H9 (cell line): ENCODE measurements at regions not wholly inside any gene's neighbourhood (a gene's known extent, or its start where the extent isn't known, plus 50 kb on each side); places are given as distances from the start of the nearest gene placed in this dataset.

Experiments
- DNase-seq: peaks from one replicate; pipeline ENCODE4 v3.0.0-alpha.2; 2017
- H2AFZ ChIP-seq: one replicate; pipeline ENCODE4 v1.6.1; 2013; ENCODE audit warnings: mild to moderate bottlenecking, low read length, control low read depth, moderate library complexity
- H2AK5ac ChIP-seq: 2 replicates; pipeline ENCODE4 v1.6.1; 2013; ENCODE audit warnings: low read length, control low read depth, mixed read lengths; ENCODE audit not compliant: insufficient read length
- H2BK120ac ChIP-seq: one replicate; pipeline ENCODE4 v1.6.1; 2013; ENCODE audit warnings: low read depth, mild to moderate bottlenecking, low read length, control low read depth, inconsistent platforms; ENCODE audit not compliant: poor library complexity, severe bottlenecking
- H2BK12ac ChIP-seq: 2 replicates; pipeline ENCODE4 v1.6.1; 2013; ENCODE audit warnings: low read length, control low read depth, mixed read lengths, low read depth; ENCODE audit not compliant: insufficient read length
- H2BK15ac ChIP-seq: 2 replicates; pipeline ENCODE4 v1.6.1; 2013; ENCODE audit warnings: low read depth, low read length, control low read depth
- H2BK20ac ChIP-seq: one replicate; pipeline ENCODE4 v1.6.1; 2013; ENCODE audit warnings: low read depth, mild to moderate bottlenecking, low read length, control low read depth, inconsistent platforms; ENCODE audit not compliant: poor library complexity, severe bottlenecking
- H2BK5ac ChIP-seq: 2 replicates; pipeline ENCODE4 v1.6.1; 2013; ENCODE audit warnings: low read length, control low read depth, mixed read lengths; ENCODE audit not compliant: insufficient read length
- H3K14ac ChIP-seq: 2 replicates; pipeline ENCODE4 v1.6.1; 2013; ENCODE audit warnings: low read length, control low read depth; ENCODE audit not compliant: insufficient read depth
- H3K18ac ChIP-seq: 2 replicates; pipeline ENCODE4 v1.6.1; 2013; ENCODE audit warnings: low read depth, mild to moderate bottlenecking, mixed read lengths, low read length, control low read depth; ENCODE audit not compliant: insufficient read length
- H3K23ac ChIP-seq: 2 replicates; pipeline ENCODE4 v1.6.1; 2013; ENCODE audit warnings: low read length, control low read depth, mixed read lengths, low read depth; ENCODE audit not compliant: insufficient read length
- H3K23me2 ChIP-seq: 2 replicates; pipeline ENCODE4 v1.6.1; 2013; ENCODE audit warnings: low read depth, mild to moderate bottlenecking, mixed read lengths, low read length, control low read depth; ENCODE audit not compliant: insufficient read length, poor library complexity, severe bottlenecking
- H3K27ac ChIP-seq: 2 replicates; pipeline ENCODE4 v1.5.1; 2013; ENCODE audit warnings: low read length, control low read depth, mixed read lengths, low read depth; ENCODE audit not compliant: insufficient read length
- H3K27me3 ChIP-seq: 2 replicates; pipeline ENCODE4 v1.6.1; 2013; ENCODE audit warnings: low read length, control low read depth, inconsistent platforms; ENCODE audit not compliant: insufficient read depth
- H3K4ac ChIP-seq: 2 replicates; pipeline ENCODE4 v1.6.1; 2013; ENCODE audit warnings: low read depth, mild to moderate bottlenecking, control low read depth, inconsistent platforms, low read length, moderate library complexity
- H3K4me1 ChIP-seq: 2 replicates; pipeline ENCODE4 v1.6.1; 2013; ENCODE audit warnings: low read length, control low read depth, inconsistent platforms; ENCODE audit not compliant: insufficient read depth
- H3K4me2 ChIP-seq: 2 replicates; pipeline ENCODE4 v1.6.1; 2013; ENCODE audit warnings: low read length, control low read depth, mixed read lengths; ENCODE audit not compliant: insufficient read length, insufficient read depth
- H3K56ac ChIP-seq: 2 replicates; pipeline ENCODE4 v1.6.1; 2013; ENCODE audit warnings: low read depth, mild to moderate bottlenecking, mixed read lengths, low read length, control low read depth; ENCODE audit not compliant: insufficient read length
- H3K79me1 ChIP-seq: 2 replicates; pipeline ENCODE4 v1.6.1; 2013; ENCODE audit warnings: low read depth, mild to moderate bottlenecking, moderate library complexity, low read length, control low read depth, inconsistent platforms; ENCODE audit not compliant: insufficient read depth, poor library complexity, severe bottlenecking
- H3K79me2 ChIP-seq: 2 replicates; pipeline ENCODE4 v1.6.1; 2013; ENCODE audit warnings: low read length, control low read depth, inconsistent platforms; ENCODE audit not compliant: insufficient read depth
- H3K9ac ChIP-seq: 2 replicates; pipeline ENCODE4 v1.6.1; 2013; ENCODE audit warnings: low read length, control low read depth, mixed read lengths; ENCODE audit not compliant: insufficient read length; ENCODE audit errors: extremely low read depth
- H3K9me3 ChIP-seq: one replicate; pipeline ENCODE4 v1.6.1; 2013; ENCODE audit warnings: low read depth, low read length, inconsistent platforms; ENCODE audit not compliant: control insufficient read depth
- H3T11ph ChIP-seq: one replicate; pipeline ENCODE4 v1.6.1; 2013; ENCODE audit warnings: mild to moderate bottlenecking, low read length, control low read depth, inconsistent platforms
- H4K20me1 ChIP-seq: one replicate; pipeline ENCODE4 v1.6.1; 2013; ENCODE audit not compliant: control insufficient read depth, insufficient read length, insufficient read depth
- H4K5ac ChIP-seq: 2 replicates; pipeline ENCODE4 v1.6.1; 2013; ENCODE audit warnings: low read depth, mild to moderate bottlenecking, mixed read lengths, low read length, control low read depth; ENCODE audit not compliant: insufficient read length
- H4K8ac ChIP-seq: replicated peaks from 2 replicates; pipeline ENCODE4 v1.6.1; 2013; ENCODE audit warnings: low read length, control low read depth, mixed read lengths, low read depth; ENCODE audit not compliant: insufficient read length
- H4K91ac ChIP-seq: 2 replicates; pipeline ENCODE4 v1.6.1; 2013; ENCODE audit warnings: low read depth, mild to moderate bottlenecking, moderate library complexity, mixed read lengths, low read length, control low read depth; ENCODE audit not compliant: insufficient read length
- H3K27ac Mint-ChIP-seq, 3 experiments: 2 replicates in 2 of 3; 3 replicates in 1 of 3; pipeline ENCODE4 v1.8.0; 2020 to 2021; ENCODE audit warnings: mixed read lengths in 3 of 3, mild to moderate bottlenecking in 1 of 3, moderate library complexity in 1 of 3
- H3K27me3 Mint-ChIP-seq: 2 replicates; pipeline ENCODE4 v1.8.0; 2021; ENCODE audit warnings: low read depth, mild to moderate bottlenecking, moderate library complexity, mixed read lengths
- H3K36me3 Mint-ChIP-seq, 3 experiments: 2 replicates in 2 of 3; 3 replicates in 1 of 3; pipeline ENCODE4 v1.8.0; 2020 to 2021; ENCODE audit warnings: low read depth in 3 of 3, mixed read lengths in 3 of 3; ENCODE audit not compliant: insufficient read depth in 1 of 3
- H3K4me1 Mint-ChIP-seq, 2 experiments: 2 replicates each; pipeline ENCODE4 v1.8.0; 2020; ENCODE audit warnings: mixed read lengths in 2 of 2
- H3K4me3 Mint-ChIP-seq, 2 experiments: 2 replicates in 1 of 2; 3 replicates in 1 of 2; pipeline ENCODE4 v1.8.0; 2020 to 2021; ENCODE audit warnings: mild to moderate bottlenecking in 2 of 2, mixed read lengths in 2 of 2, moderate library complexity in 1 of 2
- H3K9me3 Mint-ChIP-seq, 2 experiments: 2 replicates in 1 of 2; 3 replicates in 1 of 2; pipeline ENCODE4 v1.8.0; 2020; ENCODE audit warnings: mild to moderate bottlenecking in 2 of 2, mixed read lengths in 2 of 2, moderate library complexity in 1 of 2
- WGBS: extraction: QIAGEN DNeasy Blood & Tissue Kit; methylation state at CpG from one replicate; pipeline ENCODE4 v1.1.7; 2013; ENCODE audit warnings: missing lambda C conversion rate, low lambda C conversion rate, mixed read lengths; ENCODE audit not compliant: insufficient read length; ENCODE audit errors: extremely low coverage; 5-methylcytosine and 5-hydroxymethylcytosine counted together
- TF ChIP-seq, protein P1 (sequence below): fragments of 200-600 bp; sonication (generic); conservative IDR thresholded peaks from 3 replicates; pipeline ENCODE4 v1.8.0; 2021; ENCODE audit warnings: antibody characterized with exemption, mild to moderate bottlenecking

DNA sequence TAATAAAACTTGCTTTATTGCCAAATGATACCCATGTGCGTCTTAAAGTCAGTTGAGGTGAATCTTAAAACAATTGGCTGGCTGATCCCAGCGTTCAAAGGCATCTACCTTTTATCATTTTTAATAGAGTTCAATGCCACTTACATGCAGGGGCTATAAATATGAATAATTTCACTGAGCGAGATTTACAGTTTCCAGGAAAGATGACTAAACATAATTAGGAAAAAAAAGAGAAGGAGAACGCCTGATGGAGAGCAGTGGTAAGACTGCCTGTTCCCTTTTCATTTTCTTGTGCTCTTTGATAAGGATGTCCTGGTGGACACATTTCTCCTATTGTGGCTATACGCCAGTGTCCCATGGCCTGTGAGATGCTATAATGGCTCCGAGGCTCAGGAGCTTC lies 139.9 kb upstream of the SLC22A23 start:
- no peaks in the 10 kb centered on the region for H3K79me2 ChIP-seq
- H4K5ac ChIP-seq, result no peak overlapping the region
- no peak overlapping the region for H2BK20ac ChIP-seq
- no peak overlapping the region for H3K14ac ChIP-seq
- H2AFZ ChIP-seq, result no peak overlapping the region
- no peak overlapping the region for H2BK5ac ChIP-seq
- no peak overlapping the region for H4K8ac ChIP-seq
- H2BK120ac ChIP-seq, result no peak overlapping the region
- TF ChIP-seq, protein P1, sequence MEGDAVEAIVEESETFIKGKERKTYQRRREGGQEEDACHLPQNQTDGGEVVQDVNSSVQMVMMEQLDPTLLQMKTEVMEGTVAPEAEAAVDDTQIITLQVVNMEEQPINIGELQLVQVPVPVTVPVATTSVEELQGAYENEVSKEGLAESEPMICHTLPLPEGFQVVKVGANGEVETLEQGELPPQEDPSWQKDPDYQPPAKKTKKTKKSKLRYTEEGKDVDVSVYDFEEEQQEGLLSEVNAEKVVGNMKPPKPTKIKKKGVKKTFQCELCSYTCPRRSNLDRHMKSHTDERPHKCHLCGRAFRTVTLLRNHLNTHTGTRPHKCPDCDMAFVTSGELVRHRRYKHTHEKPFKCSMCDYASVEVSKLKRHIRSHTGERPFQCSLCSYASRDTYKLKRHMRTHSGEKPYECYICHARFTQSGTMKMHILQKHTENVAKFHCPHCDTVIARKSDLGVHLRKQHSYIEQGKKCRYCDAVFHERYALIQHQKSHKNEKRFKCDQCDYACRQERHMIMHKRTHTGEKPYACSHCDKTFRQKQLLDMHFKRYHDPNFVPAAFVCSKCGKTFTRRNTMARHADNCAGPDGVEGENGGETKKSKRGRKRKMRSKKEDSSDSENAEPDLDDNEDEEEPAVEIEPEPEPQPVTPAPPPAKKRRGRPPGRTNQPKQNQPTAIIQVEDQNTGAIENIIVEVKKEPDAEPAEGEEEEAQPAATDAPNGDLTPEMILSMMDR, result no peak
- no peaks in the 10 kb centered on the region for H3K23me2 ChIP-seq
- no peak overlapping the region for H3K18ac ChIP-seq
- Mint-ChIP-seq H3K36me3 (peaks cover 0 to 5% (median 0%) of the 10 kb centered on the region in 3 experiments; a peak in 1 of 7 replicates), H3K27me3 (peaks cover 4% of the 10 kb centered on the region), H3K4me1 (no peaks in the 10 kb centered on the region), H3K9me3 (peaks cover 5 to 8% of the 10 kb centered on the region in 2 experiments; a peak in 4 of 5 replicates), H3K27ac (no peak overlapping the region), H3K4me3 (no peak overlapping the region)
- no peak overlapping the region for H3K27ac ChIP-seq
- no peak overlapping the region for H2AK5ac ChIP-seq
- no peak overlapping the region for H2BK12ac ChIP-seq
- DNase-seq, result no peak
- no peaks in the 10 kb centered on the region for H3K4me1 ChIP-seq
- H4K20me1 ChIP-seq, result no peaks in the 10 kb centered on the region
- H3T11ph ChIP-seq, result no peak overlapping the region
- H3K4ac ChIP-seq, result no peak overlapping the region
- no peaks in the 10 kb centered on the region for H3K27me3 ChIP-seq
- no peak overlapping the region for H3K56ac ChIP-seq
- no peak overlapping the region for H4K91ac ChIP-seq
- H3K79me1 ChIP-seq, result no peaks in the 10 kb centered on the region
- WGBS, result no CpG with 5 or more reads among the region's 6 CpGs
- H2BK15ac ChIP-seq, result no peak overlapping the region
- no peak overlapping the region for H3K9ac ChIP-seq
- no peak overlapping the region for H3K4me2 ChIP-seq
- H3K23ac ChIP-seq, result no peak overlapping the region
- no peaks in the 10 kb centered on the region for H3K9me3 ChIP-seq
